ENCODE measurements at regions not wholly inside any gene's neighbourhood (a gene's known extent, or its start where the extent isn't known, plus 50 kb on each side); places are given as distances from the start of the nearest gene placed in this dataset.

DNA sequence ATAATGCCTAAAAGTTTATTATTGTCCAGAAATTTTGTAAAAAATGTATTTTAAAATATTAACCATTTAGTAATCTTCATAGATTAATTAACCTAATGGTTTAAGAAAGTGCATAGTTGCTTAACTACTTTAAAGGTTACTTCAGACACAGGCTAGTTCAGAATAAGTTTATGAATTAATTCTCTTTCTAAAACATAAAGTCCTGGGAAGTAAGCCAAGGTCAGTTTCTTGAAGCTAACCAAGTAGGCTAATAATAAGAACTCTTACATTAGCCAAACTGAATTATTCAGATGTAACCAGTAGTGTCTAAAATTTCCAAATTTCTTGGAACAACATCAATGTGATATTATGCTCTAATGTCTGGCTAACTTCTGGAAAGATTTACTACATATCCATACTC is 790.4 kb downstream of the NCAM2 start:
- TF ChIP-seq, protein P1, sequence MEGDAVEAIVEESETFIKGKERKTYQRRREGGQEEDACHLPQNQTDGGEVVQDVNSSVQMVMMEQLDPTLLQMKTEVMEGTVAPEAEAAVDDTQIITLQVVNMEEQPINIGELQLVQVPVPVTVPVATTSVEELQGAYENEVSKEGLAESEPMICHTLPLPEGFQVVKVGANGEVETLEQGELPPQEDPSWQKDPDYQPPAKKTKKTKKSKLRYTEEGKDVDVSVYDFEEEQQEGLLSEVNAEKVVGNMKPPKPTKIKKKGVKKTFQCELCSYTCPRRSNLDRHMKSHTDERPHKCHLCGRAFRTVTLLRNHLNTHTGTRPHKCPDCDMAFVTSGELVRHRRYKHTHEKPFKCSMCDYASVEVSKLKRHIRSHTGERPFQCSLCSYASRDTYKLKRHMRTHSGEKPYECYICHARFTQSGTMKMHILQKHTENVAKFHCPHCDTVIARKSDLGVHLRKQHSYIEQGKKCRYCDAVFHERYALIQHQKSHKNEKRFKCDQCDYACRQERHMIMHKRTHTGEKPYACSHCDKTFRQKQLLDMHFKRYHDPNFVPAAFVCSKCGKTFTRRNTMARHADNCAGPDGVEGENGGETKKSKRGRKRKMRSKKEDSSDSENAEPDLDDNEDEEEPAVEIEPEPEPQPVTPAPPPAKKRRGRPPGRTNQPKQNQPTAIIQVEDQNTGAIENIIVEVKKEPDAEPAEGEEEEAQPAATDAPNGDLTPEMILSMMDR (IDR thresholded peaks at IDR 0.05) = no peak
- no peak for TF ChIP-seq POLR2A (IDR thresholded peaks at IDR 0.05)

Data from right lobe of liver (tissue), 4 donors.